GM18505 (cell line): ENCODE measurements at regions not wholly inside any gene's neighbourhood (a gene's known extent, or its start where the extent isn't known, plus 50 kb on each side); places are given as distances from the start of the nearest gene placed in this dataset.

ENCODE experiments used
- ATAC-seq: cut with Tn5 transposase; IDR thresholded peaks from one replicate; pipeline ENCODE4 v1.9.1; 2021; ENCODE audit not compliant: unreplicated experiment
- POLR2A ChIP-seq: IDR thresholded peaks from 4 replicates; pipeline ENCODE4 v1.6.1; 2011; ENCODE audit warnings: borderline replicate concordance; ENCODE audit not compliant: insufficient read depth, insufficient read length; ENCODE audit errors: extremely low read depth

- no peak for ATAC-seq
- TF ChIP-seq POLR2A: no peak
Observed at GRCh38 chr11:29844031-29844430, 172.8 kb downstream of the KCNA4 start.

DNA sequence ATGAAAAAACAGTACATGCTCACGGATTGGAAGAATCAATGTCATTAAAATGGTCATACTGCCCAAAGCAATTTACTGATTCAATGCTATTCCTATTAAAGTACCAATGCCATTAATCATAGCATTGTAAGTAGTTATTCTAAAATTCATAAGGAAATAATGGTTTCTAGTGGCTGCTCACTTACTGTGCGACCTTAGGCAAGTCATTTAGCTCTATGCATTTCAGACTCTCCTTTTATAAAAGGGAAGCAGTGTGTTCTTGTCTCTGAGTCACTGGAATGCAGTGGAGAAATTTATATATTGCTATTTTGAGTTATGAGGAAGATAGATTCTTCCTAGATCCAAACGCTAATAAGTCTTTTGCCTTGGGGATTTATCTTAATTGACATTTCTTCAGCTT is 174.8 kb downstream of the KCNA4 start:
- ATAC-seq: no peak
- no peak for TF ChIP-seq POLR2A

- no peak for TF ChIP-seq POLR2A
- ATAC-seq: no peak
Observed at GRCh38 chr11:29826878-29827277, 190.0 kb downstream of the KCNA4 start.

GRCh38 chr11:29816359-29816758 is 200.5 kb downstream of the KCNA4 start:
- no peak for ATAC-seq
- no peak for TF ChIP-seq POLR2A

DNA sequence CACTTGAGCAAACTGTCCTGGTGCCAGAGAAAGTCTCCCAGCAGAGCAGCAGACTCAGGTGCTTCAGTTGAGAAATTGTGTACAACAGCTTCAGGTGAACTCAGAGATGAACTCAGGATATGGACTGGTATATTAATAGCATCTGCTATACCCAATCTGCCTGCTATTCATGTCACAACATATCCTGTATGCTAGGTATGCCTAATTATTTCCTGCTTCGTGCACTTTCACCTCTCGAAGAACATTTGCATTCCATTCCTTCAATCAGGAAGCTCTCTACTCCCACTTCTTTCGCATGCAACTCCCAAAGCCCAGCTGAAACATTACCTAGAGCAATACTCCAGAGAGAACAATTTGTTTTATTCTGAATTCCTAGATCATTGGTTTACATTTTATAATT is 207.7 kb downstream of the KCNA4 start:
- ATAC-seq: no peak
- TF ChIP-seq POLR2A: no peak

DNA sequence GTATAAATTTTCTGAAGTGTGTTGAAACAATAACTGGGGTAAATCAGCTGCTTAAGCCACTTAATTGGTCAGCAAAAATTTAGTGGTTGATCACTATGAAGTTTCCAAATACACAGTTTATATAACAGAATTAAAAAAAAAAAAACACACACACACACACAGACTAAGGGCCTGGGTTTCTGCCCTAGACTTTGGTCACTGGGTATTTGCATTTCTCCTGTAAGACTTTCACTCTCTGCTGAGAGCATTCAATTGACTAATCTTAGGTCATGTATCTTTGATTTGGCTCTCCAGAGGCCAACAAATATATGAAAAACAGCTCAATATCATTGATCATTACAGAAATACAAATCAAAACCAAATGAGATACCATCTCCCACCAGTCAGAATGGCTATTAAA is 214.3 kb downstream of the KCNA4 start:
- ATAC-seq: no peak
- TF ChIP-seq POLR2A: no peak

GRCh38 chr11:29801561-29801960 is 215.3 kb downstream of the KCNA4 start:
- no peak for ATAC-seq
- no peak for TF ChIP-seq POLR2A

DNA sequence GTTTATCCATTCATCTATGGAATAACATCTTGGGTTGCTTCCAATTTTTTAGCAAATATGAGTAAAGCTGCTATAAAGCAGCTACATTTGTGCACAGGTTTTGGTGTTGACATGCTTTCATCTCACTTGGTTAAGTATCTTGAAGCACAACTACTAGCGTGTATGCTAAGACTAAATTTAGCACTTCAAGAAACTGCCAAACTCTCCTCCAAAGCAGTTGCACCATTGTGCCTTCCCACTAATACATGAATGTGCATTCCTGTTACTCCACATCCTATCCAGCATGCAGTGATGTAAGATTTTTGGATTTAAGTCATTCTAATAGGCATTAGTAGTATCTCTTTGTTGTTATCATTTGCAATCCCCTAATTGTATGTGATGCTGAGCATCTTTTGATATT is 230.7 kb downstream of the KCNA4 start:
- TF ChIP-seq POLR2A: no peak
- ATAC-seq: no peak

DNA sequence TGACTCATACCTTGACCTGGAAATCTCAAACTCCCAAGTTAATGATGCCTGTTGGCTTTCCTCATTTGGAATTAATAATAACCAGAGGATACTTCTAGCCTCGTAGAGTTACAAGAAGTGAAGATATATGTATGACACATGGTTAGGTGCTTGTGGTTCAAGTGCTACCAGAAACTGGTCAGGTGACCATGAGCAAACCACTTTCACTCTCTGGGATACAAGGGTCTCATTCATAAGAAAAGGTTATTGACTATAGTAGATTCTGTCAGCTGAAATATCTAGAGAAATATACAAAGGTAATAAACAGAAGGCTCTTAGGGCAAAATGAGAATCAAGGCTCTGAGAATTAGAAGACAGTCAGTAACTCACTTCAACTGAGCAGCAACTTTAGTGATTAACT is 233.3 kb downstream of the KCNA4 start:
- no peak for ATAC-seq
- TF ChIP-seq POLR2A: no peak

GRCh38 chr11:29782447-29782846 is 234.4 kb downstream of the KCNA4 start:
- no peak for ATAC-seq
- no peak for TF ChIP-seq POLR2A

- no peak for TF ChIP-seq POLR2A
- ATAC-seq: no peak
Observed at GRCh38 chr11:29781268-29781667, 235.6 kb downstream of the KCNA4 start.

- TF ChIP-seq POLR2A: no peak
- no peak for ATAC-seq
Observed at GRCh38 chr11:29780756-29781155, 236.1 kb downstream of the KCNA4 start.

- no peak for ATAC-seq
- no peak for TF ChIP-seq POLR2A
Observed at GRCh38 chr11:29773656-29774264, 243.1 kb downstream of the KCNA4 start.

DNA sequence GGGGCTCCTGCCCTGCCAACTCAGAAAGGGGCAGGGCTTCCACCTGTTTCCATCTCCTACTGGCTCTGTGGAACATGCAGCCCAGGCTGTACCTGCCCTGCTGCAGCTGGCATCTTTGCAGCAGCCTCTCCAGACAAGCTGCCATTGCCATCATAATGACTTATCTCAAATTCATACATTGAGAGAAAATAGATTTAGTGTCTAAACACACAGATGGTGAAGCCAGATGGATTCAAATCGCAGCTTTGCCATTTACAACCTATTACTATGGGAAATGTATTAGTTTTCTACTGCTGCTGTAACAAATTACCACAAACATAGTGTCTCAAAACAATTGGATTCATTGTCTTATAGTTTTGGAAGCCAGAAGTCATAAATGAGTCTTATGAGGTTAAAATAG is 260.0 kb downstream of the KCNA4 start:
- no peak for TF ChIP-seq POLR2A
- ATAC-seq: no peak

- no peak for TF ChIP-seq POLR2A
- ATAC-seq: no peak
Observed at GRCh38 chr11:29755474-29755873, 261.4 kb downstream of the KCNA4 start.

- ATAC-seq: no peak
- no peak for TF ChIP-seq POLR2A
Observed at GRCh38 chr11:29751618-29752017, 265.2 kb downstream of the KCNA4 start.

DNA sequence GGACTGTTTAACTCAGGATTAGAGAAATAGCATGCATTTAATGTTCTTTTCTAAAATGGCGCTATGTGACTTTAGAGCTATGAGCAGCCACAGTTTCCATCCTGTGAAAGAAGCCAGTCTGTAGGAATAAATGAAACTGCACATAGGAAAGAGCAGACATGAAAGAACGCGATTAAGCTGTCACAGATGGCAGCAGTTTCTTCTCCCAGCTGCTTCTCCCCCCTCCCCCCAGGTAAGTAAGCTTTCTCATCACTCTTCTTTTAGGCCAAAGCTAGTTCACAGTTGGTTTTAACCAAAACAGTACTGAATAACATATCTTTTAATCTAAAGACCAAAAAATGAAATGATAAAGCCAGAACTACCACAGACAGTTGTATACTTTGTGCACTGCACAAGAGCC is 266.4 kb downstream of the KCNA4 start:
- no peak for TF ChIP-seq POLR2A
- ATAC-seq: no peak
